ENCODE measurements at regions not wholly inside any gene's neighbourhood (a gene's known extent, or its start where the extent isn't known, plus 50 kb on each side); places are given as distances from the start of the nearest gene placed in this dataset.

DNA sequence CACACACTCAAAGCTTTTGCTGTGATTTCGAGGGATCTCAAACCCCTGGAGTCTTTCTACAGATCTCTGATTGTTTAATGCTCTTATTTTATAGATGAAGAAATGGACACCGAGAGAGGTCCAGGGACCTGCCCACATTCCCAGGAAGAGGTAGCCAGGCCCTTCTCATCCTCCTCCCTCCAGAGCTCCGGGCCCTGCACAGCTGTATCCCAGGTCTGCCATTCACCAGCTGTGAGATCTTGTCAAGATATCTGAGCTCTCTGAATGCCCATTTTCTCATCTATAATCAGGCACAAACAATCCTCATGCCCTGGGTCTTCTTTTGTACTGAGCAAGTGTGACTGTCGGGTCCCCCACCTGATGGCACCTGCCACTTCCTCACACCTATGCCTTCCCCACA, 98.2 kb upstream of the ALX4 start:
- TF ChIP-seq EP300 (IDR thresholded peaks at IDR 0.05; ENCODE audit: borderline replicate concordance in 1 of 2, control insufficient read depth in 1 of 2, low read depth in 2 of 2, low read length in 2 of 2) (no peak), BMI1 (IDR thresholded peaks at IDR 0.05; ENCODE audit: borderline replicate concordance) (no peak), POLR2A (IDR thresholded peaks at IDR 0.05; ENCODE audit: low read depth, low read length) (no peak), SMC3 (IDR thresholded peaks at IDR 0.05; ENCODE audit: borderline replicate concordance, low read length) (no peak), SUZ12 (IDR thresholded peaks at IDR 0.05; ENCODE audit: unreplicated experiment) (no peak), EZH2 (IDR thresholded peaks at IDR 0.05; ENCODE audit: borderline replicate concordance, control insufficient read depth, low read depth, low read length) (no peak), ATF3 (IDR thresholded peaks at IDR 0.05; ENCODE audit: borderline replicate concordance, extremely low read depth, low read depth, low read length) (no peak), ESRRA (IDR thresholded peaks at IDR 0.05; ENCODE audit: low read length) (no peak)
- TF ChIP-seq, protein P1, sequence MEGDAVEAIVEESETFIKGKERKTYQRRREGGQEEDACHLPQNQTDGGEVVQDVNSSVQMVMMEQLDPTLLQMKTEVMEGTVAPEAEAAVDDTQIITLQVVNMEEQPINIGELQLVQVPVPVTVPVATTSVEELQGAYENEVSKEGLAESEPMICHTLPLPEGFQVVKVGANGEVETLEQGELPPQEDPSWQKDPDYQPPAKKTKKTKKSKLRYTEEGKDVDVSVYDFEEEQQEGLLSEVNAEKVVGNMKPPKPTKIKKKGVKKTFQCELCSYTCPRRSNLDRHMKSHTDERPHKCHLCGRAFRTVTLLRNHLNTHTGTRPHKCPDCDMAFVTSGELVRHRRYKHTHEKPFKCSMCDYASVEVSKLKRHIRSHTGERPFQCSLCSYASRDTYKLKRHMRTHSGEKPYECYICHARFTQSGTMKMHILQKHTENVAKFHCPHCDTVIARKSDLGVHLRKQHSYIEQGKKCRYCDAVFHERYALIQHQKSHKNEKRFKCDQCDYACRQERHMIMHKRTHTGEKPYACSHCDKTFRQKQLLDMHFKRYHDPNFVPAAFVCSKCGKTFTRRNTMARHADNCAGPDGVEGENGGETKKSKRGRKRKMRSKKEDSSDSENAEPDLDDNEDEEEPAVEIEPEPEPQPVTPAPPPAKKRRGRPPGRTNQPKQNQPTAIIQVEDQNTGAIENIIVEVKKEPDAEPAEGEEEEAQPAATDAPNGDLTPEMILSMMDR (IDR thresholded peaks at IDR 0.05 in 2 of 3, conservative IDR thresholded peaks at IDR 0.05 in 1 of 3; ENCODE audit: control insufficient read depth in 2 of 3, extremely low read depth in 1 of 3, insufficient read depth in 1 of 3, low read depth in 3 of 3, low read length in 3 of 3) = no peak

Data from GM12878 (cell line).